SK-N-MC (cell line): ENCODE measurements at regions not wholly inside any gene's neighbourhood (a gene's known extent, or its start where the extent isn't known, plus 50 kb on each side); places are given as distances from the start of the nearest gene placed in this dataset.

Source experiments
- DNase-seq: peaks from one replicate; pipeline ENCODE4 v3.0.0-alpha.2; 2011; ENCODE audit warnings: low read depth, low spot score
- H3K27ac ChIP-seq: fragments of 200-600 bp; sonication (generic); 2 replicates; pipeline ENCODE4 v1.5.1; 2016; ENCODE audit warnings: mixed run types
- H3K36me3 ChIP-seq: fragments of 200-600 bp; sonication (generic); 2 replicates; pipeline ENCODE4 v1.6.1; 2017; ENCODE audit warnings: antibody characterized with exemption, low read length, mixed read lengths; ENCODE audit not compliant: insufficient read depth
- H3K4me3 ChIP-seq: fragments of 200-600 bp; sonication (generic); 2 replicates; pipeline ENCODE4 v1.5.1; 2016
- H3K9ac ChIP-seq: fragments of 200-600 bp; sonication (generic); 2 replicates; pipeline ENCODE4 v1.8.0; 2017; ENCODE audit warnings: mixed run types, mixed read lengths; ENCODE audit not compliant: insufficient read length
- H3K9me3 ChIP-seq: fragments of 200-600 bp; sonication (generic); 2 replicates; pipeline ENCODE4 v1.6.1; 2017; ENCODE audit warnings: low read depth, mild to moderate bottlenecking, antibody characterized with exemption, low read length, moderate library complexity, mixed read lengths
- EZH2 ChIP-seq: fragments of 200-600 bp; sonication (generic); IDR thresholded peaks from one replicate; pipeline ENCODE4 v1.6.1; 2017; ENCODE audit warnings: antibody characterized with exemption
- FOXP2 ChIP-seq: optimal IDR thresholded peaks from 2 replicates; pipeline ENCODE3; 2011; ENCODE audit warnings: mild to moderate bottlenecking, moderate library complexity; ENCODE audit not compliant: insufficient read depth; ENCODE audit errors: extremely low read length, control extremely low read depth
- POLR2AphosphoS5 ChIP-seq: IDR thresholded peaks from 2 replicates; pipeline ENCODE4 v1.6.1; 2012; ENCODE audit warnings: mild to moderate bottlenecking, low read depth, low read length, borderline replicate concordance

- TF ChIP-seq EZH2: no peak
- peak; percentile 65; the same call in 1 of the 2 replicates for TF ChIP-seq POLR2AphosphoS5
- peak; percentile 65 for TF ChIP-seq FOXP2
- H3K27ac ChIP-seq: peak overlapping the region; percentile 91
- DNase-seq: peak; percentile 100
Measured at GRCh38 chr4:122045533-122045932, 93.7 kb upstream of the TRPC3 start.

GRCh38 chr4:122044501-122044900 lies 92.6 kb upstream of the TRPC3 start:
- TF ChIP-seq FOXP2 (no peak), EZH2 (no peak), POLR2AphosphoS5 (no peak)
- H3K27ac ChIP-seq: peak overlapping the region; percentile 91

More at GRCh38 chr4:122045533-122045932, 93.7 kb upstream of the TRPC3 start:
- H3K4me3 ChIP-seq: peak overlapping the region; percentile 56
- no peaks in the 10 kb centered on the region for H3K9me3 ChIP-seq
- H3K9ac ChIP-seq: no peak overlapping the region
- H3K36me3 ChIP-seq: no peaks in the 10 kb centered on the region

GRCh38 chr4:122041312-122041711 lies 89.5 kb upstream of the TRPC3 start:
- TF ChIP-seq POLR2AphosphoS5: no peak
- Histone ChIP-seq H3K36me3 (no peaks in the 10 kb centered on the region), H3K27ac (no peak overlapping the region), H3K9ac (no peak overlapping the region), H3K4me3 (no peak overlapping the region), H3K9me3 (no peaks in the 10 kb centered on the region)
- DNase-seq: no peak

More at GRCh38 chr4:122044501-122044900, 92.6 kb upstream of the TRPC3 start:
- no peak for DNase-seq
- Histone ChIP-seq H3K4me3 (no peak overlapping the region), H3K36me3 (no peaks in the 10 kb centered on the region), H3K9ac (no peak overlapping the region), H3K9me3 (no peaks in the 10 kb centered on the region)

- no peak overlapping the region for H3K27ac ChIP-seq
- H3K9ac ChIP-seq: no peak overlapping the region
- no peak overlapping the region for H3K4me3 ChIP-seq
- H3K9me3 ChIP-seq: no peaks in the 10 kb centered on the region
- TF ChIP-seq POLR2AphosphoS5 (no peak), EZH2 (no peak), FOXP2 (no peak)
- DNase-seq: no peak
- H3K36me3 ChIP-seq: no peaks in the 10 kb centered on the region
Measured at GRCh38 chr4:122038896-122039295, 87.0 kb upstream of the TRPC3 start.

- DNase-seq: no peak
- TF ChIP-seq FOXP2: no peak
- TF ChIP-seq POLR2AphosphoS5: no peak
- TF ChIP-seq EZH2: no peak
- H3K4me3 ChIP-seq: no peak overlapping the region
- H3K9ac ChIP-seq: no peak overlapping the region
- H3K9me3 ChIP-seq: no peaks in the 10 kb centered on the region
- H3K36me3 ChIP-seq: no peaks in the 10 kb centered on the region
- H3K27ac ChIP-seq: no peak overlapping the region
Measured at GRCh38 chr4:122034619-122035018, 82.8 kb upstream of the TRPC3 start.

GRCh38 chr4:122027203-122027602 lies 75.3 kb upstream of the TRPC3 start:
- TF ChIP-seq POLR2AphosphoS5: no peak
- TF ChIP-seq FOXP2: no peak
- TF ChIP-seq EZH2: no peak
- H3K4me3 ChIP-seq: no peak overlapping the region
- H3K27ac ChIP-seq: no peak overlapping the region
- no peak overlapping the region for H3K9ac ChIP-seq
- H3K9me3 ChIP-seq: no peaks in the 10 kb centered on the region
- no peaks in the 10 kb centered on the region for H3K36me3 ChIP-seq
- no peak for DNase-seq

GRCh38 chr4:122017296-122017695 lies 65.4 kb upstream of the TRPC3 start:
- Histone ChIP-seq H3K9ac (no peak overlapping the region), H3K36me3 (no peaks in the 10 kb centered on the region), H3K4me3 (no peak overlapping the region), H3K27ac (no peak overlapping the region), H3K9me3 (no peaks in the 10 kb centered on the region)
- DNase-seq: no peak
- TF ChIP-seq FOXP2 (no peak), POLR2AphosphoS5 (no peak), EZH2 (no peak)

GRCh38 chr4:122015203-122015602 lies 63.3 kb upstream of the TRPC3 start:
- Histone ChIP-seq H3K27ac (no peak overlapping the region), H3K9me3 (no peaks in the 10 kb centered on the region), H3K36me3 (no peaks in the 10 kb centered on the region), H3K4me3 (no peak overlapping the region), H3K9ac (no peak overlapping the region)
- TF ChIP-seq FOXP2: no peak
- no peak for TF ChIP-seq EZH2
- TF ChIP-seq POLR2AphosphoS5: no peak
- no peak for DNase-seq

- Histone ChIP-seq H3K4me3 (no peak overlapping the region), H3K9ac (no peak overlapping the region), H3K27ac (no peak overlapping the region), H3K36me3 (no peaks in the 10 kb centered on the region), H3K9me3 (no peaks in the 10 kb centered on the region)
- no peak for DNase-seq
- TF ChIP-seq EZH2: no peak
- TF ChIP-seq POLR2AphosphoS5: no peak
- no peak for TF ChIP-seq FOXP2
Measured at GRCh38 chr4:122012735-122013134, 60.9 kb upstream of the TRPC3 start.
